Upper lobe of right lung (tissue), 1 donor: ENCODE measurements at regions not wholly inside any gene's neighbourhood (a gene's known extent, or its start where the extent isn't known, plus 50 kb on each side); places are given as distances from the start of the nearest gene placed in this dataset.

ENCODE experiments used
- ATAC-seq: fragments of 200-7000 bp; cut with Tn5 transposase; one replicate; pipeline ENCODE4 v1.9.1; 2020; ENCODE audit warnings: mild to moderate bottlenecking, moderate library complexity
- DNase-seq: peaks from one replicate; pipeline ENCODE4 v3.0.0-alpha.2; 2020
- H3K27ac ChIP-seq: fragments of 200-600 bp; one replicate; pipeline ENCODE4 v1.8.0; 2022
- H3K27me3 ChIP-seq: fragments of 200-600 bp; one replicate; pipeline ENCODE4 v1.8.0; 2022; ENCODE audit warnings: mild to moderate bottlenecking
- H3K36me3 ChIP-seq: fragments of 200-600 bp; one replicate; pipeline ENCODE4 v1.8.0; 2022
- H3K4me1 ChIP-seq: fragments of 200-600 bp; one replicate; pipeline ENCODE4 v1.8.0; 2022
- H3K4me3 ChIP-seq: fragments of 200-600 bp; one replicate; pipeline ENCODE4 v1.8.0; 2022; ENCODE audit warnings: mild to moderate bottlenecking
- H3K9me3 ChIP-seq: fragments of 200-600 bp; one replicate; pipeline ENCODE4 v1.8.0; 2022
- intact Hi-C: fragments of 100-400 bp; cut with DNase I; formaldehyde crosslinking; loops from one replicate; pipeline ENCODE4 v1.11.0; 2022
- TF ChIP-seq, protein P1 (sequence below): fragments of 200-600 bp; IDR thresholded peaks from one replicate; pipeline ENCODE4 v1.8.0; 2022; ENCODE audit warnings: antibody characterized with exemption
- donor health status: DM: no; HTN: yes; CAD: no; lungs with severe emphysema.

GRCh38 chr2:217178341-217178740 is 318.5 kb upstream of the TNP1 start:
- Histone ChIP-seq H3K9me3 (no peaks in the 10 kb centered on the region), H3K4me3 (no peak overlapping the region), H3K27me3 (no peaks in the 10 kb centered on the region), H3K4me1 (no peaks in the 10 kb centered on the region), H3K36me3 (no peaks in the 10 kb centered on the region), H3K27ac (no peak overlapping the region)
- DNase-seq = no peak
- TF ChIP-seq, protein P1, sequence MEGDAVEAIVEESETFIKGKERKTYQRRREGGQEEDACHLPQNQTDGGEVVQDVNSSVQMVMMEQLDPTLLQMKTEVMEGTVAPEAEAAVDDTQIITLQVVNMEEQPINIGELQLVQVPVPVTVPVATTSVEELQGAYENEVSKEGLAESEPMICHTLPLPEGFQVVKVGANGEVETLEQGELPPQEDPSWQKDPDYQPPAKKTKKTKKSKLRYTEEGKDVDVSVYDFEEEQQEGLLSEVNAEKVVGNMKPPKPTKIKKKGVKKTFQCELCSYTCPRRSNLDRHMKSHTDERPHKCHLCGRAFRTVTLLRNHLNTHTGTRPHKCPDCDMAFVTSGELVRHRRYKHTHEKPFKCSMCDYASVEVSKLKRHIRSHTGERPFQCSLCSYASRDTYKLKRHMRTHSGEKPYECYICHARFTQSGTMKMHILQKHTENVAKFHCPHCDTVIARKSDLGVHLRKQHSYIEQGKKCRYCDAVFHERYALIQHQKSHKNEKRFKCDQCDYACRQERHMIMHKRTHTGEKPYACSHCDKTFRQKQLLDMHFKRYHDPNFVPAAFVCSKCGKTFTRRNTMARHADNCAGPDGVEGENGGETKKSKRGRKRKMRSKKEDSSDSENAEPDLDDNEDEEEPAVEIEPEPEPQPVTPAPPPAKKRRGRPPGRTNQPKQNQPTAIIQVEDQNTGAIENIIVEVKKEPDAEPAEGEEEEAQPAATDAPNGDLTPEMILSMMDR = no peak
- intact Hi-C loops = no loop called here
- no peak for ATAC-seq

DNA sequence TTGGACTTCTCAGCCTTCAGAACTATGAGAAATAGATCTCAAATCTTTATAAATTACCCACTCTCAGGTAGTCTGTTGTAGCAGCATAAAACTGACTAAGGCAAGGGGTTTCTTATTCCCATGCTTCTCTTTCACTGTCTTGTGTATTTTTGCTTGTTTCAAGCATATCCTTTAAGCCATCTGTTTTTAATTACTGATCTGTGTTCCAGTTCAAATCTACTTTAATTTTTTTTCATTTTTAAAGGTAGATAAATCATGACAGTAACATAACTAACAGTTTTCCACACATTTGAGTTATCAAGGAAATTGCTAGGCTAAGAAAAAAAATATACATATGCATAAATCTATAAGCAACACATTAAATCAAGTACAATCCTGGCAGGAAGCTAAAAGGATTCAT is 317.9 kb upstream of the TNP1 start:
- Histone ChIP-seq H3K4me1 (no peaks in the 10 kb centered on the region), H3K4me3 (no peak overlapping the region), H3K9me3 (no peaks in the 10 kb centered on the region), H3K36me3 (no peaks in the 10 kb centered on the region), H3K27ac (no peak overlapping the region), H3K27me3 (no peaks in the 10 kb centered on the region)
- TF ChIP-seq, protein P1 = no peak
- no peak for DNase-seq
- intact Hi-C loops = no loop called here
- no peak for ATAC-seq

GRCh38 chr2:217171874-217172273 is 312.0 kb upstream of the TNP1 start:
- Histone ChIP-seq H3K27ac (no peak overlapping the region), H3K4me1 (no peaks in the 10 kb centered on the region), H3K9me3 (no peaks in the 10 kb centered on the region), H3K27me3 (no peaks in the 10 kb centered on the region), H3K36me3 (no peaks in the 10 kb centered on the region), H3K4me3 (no peak overlapping the region)
- ATAC-seq = no peak
- DNase-seq = no peak
- TF ChIP-seq, protein P1 = no peak
- intact Hi-C loops = no loop called here

- no peak for DNase-seq
- no peak overlapping the region for H3K27ac ChIP-seq
- intact Hi-C loops = no loop called here
- ATAC-seq = no peak
- H3K9me3 ChIP-seq = no peaks in the 10 kb centered on the region
- H3K4me1 ChIP-seq = no peaks in the 10 kb centered on the region
- H3K4me3 ChIP-seq = no peak overlapping the region
- TF ChIP-seq, protein P1 = no peak
- H3K36me3 ChIP-seq = no peaks in the 10 kb centered on the region
- no peaks in the 10 kb centered on the region for H3K27me3 ChIP-seq
Measured at GRCh38 chr2:217168496-217168895, 308.6 kb upstream of the TNP1 start.

- intact Hi-C loops = no loop called here
- H3K27ac ChIP-seq = no peak overlapping the region
- no peaks in the 10 kb centered on the region for H3K9me3 ChIP-seq
- H3K36me3 ChIP-seq = no peaks in the 10 kb centered on the region
- DNase-seq = no peak
- H3K27me3 ChIP-seq = no peaks in the 10 kb centered on the region
- H3K4me3 ChIP-seq = no peak overlapping the region
- no peaks in the 10 kb centered on the region for H3K4me1 ChIP-seq
- TF ChIP-seq, protein P1 = no peak
- ATAC-seq = no peak
Measured at GRCh38 chr2:217167531-217167930, 307.7 kb upstream of the TNP1 start.

GRCh38 chr2:217166241-217166850 is 306.5 kb upstream of the TNP1 start:
- Histone ChIP-seq H3K27me3 (no peaks in the 10 kb centered on the region), H3K4me3 (no peak overlapping the region), H3K36me3 (no peaks in the 10 kb centered on the region), H3K9me3 (no peaks in the 10 kb centered on the region), H3K4me1 (no peaks in the 10 kb centered on the region), H3K27ac (no peak overlapping the region)
- DNase-seq = no peak
- TF ChIP-seq, protein P1 = peak; percentile 47
- intact Hi-C loops = no loop called here
- ATAC-seq = peak; percentile 65
